ENCODE measurements at regions not wholly inside any gene's neighbourhood (a gene's known extent, or its start where the extent isn't known, plus 50 kb on each side); places are given as distances from the start of the nearest gene placed in this dataset.
"Not testable (repeated sequence)": the region's sequence is repeated elsewhere in the genome, so short reads cannot be mapped to it uniquely, and the experiment has no call there.

DNA sequence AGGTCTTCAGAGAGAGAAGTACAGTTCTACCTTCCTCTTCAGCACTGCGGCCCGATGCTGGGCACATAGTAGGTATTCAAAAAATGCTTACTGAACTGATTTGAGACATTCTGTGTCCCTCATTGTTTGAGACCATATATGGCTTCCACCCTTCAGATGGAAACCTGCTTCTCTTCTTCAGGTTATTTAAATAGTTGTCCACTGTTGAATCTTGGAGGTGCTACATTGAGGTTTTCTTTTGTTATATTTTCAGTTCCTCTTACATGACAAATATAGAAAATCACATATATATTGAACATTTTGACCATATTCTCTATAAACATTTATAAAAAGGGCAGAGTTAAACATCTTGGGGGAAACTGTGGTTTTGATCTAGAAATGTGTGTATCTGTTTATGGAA, 200.2 kb upstream of the LRRC3B start:
- no peak for DNase-seq

DNA sequence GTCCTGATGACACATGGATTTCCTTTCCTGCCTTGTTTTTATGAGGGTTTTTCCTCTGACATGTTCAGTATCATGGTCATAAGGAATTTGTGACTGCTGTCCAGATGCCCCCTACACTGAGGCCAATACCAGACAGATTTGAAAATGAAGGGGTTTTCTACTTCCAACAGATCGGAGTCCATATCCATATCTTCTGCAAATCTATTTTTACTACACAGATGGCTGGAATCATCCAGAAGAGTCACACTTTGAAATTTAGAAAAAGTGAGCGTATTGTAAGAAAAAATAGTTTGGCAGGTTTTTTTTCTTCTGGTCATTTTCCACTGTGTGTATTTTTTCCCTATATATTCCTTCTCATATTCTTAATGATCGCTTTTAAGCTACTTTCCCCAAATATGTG, 197.5 kb upstream of the LRRC3B start:
- DNase-seq, result no peak

DNA sequence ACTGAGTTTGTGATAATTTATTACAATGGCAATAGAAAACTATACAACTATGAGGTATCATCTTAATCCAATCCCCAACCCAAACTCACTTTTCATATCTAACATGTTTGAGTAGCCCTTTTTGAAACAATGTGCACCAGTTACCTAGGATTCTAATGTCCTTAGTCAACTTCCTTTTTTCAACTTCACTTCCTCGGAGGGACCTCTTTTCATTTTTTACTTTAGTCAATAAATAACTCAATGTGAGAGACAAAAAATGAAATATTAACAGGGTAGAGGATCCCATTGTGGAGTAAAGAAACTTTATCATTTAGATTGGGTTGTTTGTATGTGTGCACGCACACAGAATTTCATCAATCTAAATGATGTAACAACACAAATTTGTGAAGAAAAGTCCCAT, 193.6 kb upstream of the LRRC3B start:
- no peak for DNase-seq

DNA sequence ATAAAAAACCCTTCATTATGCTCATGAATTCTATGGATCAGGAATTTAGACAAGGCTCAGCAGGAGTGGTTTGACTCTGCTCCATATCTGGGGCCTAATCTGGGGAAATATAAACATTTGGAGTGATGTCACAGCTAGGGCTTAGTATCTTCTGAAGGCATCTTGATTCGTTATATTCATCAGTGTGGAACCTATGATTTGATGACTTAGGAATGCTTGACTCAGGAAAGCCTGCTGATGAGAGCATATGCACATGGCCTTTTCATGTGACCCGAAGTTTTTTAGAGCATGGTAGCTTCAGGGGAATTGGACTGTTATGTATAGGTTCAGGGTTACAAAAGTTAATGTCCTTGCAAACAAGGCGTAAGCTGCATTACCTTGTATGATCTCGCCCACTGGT, 184.9 kb upstream of the LRRC3B start:
- DNase-seq, result no peak

DNA sequence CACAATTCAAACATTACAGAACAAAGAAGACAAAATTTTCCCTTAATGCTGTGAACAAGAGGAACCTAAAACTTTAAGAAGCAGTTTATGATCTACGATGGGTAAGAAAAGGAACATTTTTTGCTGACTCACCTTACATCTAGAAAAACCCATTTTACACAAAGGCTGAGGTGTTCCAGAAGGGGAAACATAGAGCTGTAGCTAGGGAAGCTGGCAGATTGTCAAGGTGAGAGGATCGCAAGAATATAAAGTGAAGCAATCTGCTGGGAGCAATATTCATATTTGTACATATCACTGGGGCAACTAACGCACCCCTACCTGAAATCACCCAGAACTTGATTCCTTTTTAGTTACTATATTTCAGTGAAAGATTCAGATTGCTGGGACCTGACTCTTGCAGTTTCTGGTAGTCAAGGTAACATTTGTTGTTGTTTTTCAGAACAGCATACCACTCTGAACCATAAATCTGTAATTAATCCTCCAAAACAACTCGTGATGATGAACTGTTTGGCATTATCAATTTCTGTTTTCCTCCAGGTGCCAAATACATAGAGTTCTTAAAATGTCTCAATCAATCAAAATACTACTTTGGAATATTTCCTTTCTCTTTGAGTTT, 184.1 kb upstream of the LRRC3B start:
- no peak for DNase-seq

DNA sequence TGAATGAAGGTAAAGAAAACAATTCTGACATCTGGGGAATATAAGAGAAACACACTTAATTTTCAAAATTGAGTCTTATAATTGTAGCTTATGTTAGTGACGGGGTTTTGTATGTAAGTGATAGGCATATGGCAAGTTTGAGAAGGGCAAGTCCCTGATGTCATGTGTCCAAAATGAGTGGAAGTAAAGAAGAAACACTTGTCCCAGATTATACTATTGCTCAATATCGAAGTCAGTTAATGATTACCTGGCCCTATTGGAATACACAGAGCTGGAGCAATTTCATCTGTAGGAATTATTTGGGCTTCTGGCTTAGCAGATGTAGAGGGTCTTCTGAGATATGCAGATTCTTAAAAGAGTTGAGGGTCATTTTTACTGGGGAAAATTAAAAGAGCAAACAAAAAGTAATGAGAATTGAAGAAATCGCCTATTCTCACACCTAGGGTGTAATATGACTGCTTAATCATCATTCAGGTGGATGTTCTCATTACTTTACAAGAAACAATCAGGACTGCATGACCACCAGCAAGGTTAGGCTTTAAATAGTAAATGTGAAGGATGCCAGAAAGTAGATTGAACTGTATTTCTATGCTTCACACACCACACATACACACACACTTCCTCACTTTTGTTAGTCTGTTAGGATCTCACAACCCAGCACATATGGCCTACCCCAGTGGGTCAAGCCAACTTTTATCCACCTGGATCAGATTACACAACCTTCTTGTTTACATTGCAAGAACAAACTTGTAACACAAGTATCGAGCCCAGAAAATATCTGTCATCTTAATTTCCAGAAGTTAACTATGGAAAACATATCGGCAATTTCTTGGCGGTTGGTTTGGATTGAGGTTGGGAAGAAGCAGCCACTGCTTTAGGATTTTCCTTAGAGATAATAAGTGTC, 183.3 kb upstream of the LRRC3B start:
- DNase-seq, result no peak

DNA sequence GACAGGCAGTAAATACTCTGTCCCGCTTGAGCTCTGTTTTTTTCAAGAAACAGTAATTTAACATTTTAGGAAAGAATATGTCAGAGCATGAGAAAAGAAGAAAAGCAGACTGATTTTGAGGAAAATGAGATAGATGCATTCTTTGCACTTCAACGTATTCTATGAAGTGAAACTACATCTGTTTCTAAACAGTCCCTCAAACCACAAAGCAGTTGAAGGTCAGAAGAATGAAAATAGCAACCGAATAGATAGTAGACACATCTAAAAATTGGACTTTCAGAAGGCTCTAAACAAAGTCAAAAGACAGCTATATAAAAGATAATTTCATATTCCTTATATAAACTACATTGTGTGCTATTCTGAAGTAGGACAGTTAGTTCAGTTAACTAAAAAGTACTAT, 172.6 kb upstream of the LRRC3B start:
- DNase-seq, result no peak

DNA sequence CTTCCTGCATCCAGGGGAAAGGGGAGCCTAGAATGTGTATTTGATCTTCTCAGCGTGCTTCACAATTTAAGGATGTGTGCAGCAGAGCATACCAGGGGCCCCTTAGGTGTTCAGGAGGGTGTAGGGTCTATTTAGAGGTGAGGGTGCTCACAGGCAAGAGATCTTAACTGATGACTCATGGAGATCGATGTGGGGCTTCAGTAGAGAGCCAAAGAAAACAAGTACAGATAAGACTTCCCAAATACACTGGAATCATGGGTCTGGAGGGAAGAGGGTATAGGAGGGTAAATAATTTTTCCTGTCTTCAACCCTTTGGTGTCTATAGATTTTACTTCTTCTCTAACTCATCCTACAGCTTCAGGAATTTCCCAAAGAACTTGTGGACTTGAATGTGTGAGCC, 170.2 kb upstream of the LRRC3B start:
- no peak for DNase-seq

DNA sequence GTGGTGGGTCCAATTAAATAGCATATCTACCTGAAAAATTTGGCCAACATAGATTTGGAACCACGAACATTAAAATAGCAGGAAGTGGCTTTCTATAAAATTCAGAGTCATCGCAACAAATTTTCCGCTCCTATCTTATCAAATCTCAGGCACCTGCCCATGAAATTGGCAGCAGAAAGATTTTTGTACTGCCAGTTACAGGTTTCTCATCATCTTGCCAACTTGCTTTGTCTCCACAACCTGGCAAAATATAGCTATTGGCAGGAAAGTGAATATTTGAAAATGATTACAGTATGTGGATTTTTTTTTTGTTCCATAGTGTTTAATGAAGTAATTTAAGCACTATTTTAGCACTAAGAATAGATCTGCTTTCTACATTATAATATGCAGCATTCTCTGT, 161.6 kb upstream of the LRRC3B start:
- DNase-seq, result no peak

DNA sequence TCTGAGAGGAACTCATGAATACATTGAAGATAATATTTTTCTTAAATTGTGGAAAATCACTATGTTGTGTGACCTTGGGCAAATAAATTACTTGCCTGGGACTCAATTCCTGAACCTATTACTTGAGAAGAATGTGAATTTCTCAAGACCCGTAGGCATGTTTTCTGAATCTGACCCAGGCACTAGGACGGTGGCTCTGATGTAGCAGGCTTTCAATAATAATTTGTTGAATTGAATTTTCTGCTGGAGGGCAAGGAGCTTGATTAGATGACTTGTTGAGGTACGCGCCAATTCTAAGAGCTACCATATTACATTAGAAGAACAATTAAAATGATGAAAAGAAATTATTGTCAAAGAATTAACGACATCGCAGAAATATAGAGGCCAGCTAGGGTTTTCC, 150.2 kb upstream of the LRRC3B start:
- DNase-seq, result no peak

DNA sequence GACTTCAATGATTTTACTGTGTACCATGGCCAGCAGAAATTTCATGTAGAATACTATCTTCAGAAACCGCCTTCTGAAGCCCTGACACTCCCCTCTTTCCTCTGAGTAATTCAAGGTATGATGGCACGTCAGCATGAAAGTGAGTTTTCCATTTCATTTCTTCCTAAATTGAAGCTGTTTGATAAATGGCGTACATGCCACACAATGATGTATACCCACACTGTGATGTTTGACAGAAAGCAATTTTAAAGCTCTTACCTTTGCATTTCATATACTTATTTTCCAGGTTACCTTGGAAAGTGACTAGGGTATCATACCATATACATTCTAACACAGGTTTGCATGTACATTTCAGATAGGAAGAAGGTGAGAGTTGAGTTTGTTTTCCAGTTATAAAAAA, 147.9 kb upstream of the LRRC3B start:
- DNase-seq, result no peak

DNA sequence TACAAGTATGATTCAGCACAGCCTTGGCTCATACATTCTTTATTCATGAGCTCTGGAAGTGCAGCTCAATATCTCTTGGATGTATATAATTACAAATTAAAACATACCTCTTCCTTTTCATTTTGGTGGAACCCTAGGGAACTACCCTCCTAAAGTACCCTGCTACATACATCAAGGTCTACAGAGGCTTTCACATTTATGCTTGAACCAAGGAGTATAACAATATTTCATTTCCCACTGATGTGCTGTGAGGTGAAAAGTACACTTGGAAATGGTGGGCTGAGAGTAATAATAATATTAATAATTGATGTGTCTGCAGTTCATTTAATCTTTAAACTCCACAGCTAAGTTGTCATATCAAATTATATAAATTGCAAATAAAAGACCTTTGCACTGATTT, 142.2 kb upstream of the LRRC3B start:
- no peak for DNase-seq

DNA sequence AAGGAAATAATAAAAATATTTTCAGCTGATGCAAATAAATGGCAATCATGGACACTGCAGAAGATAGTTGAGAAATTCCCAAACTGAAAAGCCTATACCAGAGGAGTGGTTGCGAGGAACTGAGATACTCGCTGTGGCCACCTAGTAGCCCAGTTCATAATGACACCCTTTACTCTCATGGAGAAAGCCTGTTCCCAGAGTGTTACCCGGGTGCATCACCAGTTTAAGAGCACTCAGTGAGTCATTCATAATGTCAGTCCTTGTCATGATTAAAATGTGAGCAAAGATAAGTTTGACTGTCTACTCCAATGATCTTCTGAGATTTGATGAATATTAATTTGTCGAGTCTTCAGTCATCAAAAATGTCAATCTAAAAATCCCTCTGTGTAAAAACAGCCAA, 138.4 kb upstream of the LRRC3B start:
- DNase-seq, result no peak

DNA sequence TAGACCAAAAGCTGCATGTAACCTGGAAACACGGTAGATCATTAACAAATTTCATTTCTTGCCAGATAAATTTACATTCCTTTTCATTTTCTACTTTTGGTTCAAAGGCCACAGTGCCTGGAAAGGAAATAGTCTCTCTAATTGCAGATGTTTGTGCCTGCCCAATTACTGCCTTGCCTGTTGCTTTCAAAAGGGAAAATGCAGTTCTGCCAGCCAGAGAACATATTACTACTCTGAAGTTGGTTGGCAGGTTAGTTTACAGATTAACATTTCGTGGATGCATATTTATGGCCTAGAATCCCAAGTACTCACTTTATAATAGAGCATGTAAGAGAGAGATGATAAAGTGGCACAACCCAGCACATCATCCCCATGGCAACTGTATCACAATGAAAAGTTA, 124.3 kb upstream of the LRRC3B start:
- DNase-seq, result no peak

DNA sequence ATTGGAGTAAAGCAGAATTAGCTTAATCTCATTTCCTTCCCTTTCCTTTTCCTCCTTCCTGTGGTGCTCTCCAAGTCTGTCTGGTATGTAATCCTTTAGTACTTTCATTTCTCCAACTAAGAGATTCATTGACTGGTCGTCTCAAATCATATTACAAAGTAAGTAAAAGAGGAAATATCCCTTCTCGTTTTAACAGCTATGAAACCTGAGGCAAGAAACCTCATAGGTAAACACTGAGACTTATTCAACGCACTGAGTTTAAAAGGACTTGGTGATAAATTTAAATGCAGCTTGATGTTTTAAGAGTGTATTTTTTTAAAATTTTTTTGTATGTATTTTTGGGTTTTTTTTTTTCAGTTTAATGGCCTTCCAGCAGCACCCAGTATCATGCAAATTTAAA, 117.2 kb upstream of the LRRC3B start:
- DNase-seq, result no peak

DNA sequence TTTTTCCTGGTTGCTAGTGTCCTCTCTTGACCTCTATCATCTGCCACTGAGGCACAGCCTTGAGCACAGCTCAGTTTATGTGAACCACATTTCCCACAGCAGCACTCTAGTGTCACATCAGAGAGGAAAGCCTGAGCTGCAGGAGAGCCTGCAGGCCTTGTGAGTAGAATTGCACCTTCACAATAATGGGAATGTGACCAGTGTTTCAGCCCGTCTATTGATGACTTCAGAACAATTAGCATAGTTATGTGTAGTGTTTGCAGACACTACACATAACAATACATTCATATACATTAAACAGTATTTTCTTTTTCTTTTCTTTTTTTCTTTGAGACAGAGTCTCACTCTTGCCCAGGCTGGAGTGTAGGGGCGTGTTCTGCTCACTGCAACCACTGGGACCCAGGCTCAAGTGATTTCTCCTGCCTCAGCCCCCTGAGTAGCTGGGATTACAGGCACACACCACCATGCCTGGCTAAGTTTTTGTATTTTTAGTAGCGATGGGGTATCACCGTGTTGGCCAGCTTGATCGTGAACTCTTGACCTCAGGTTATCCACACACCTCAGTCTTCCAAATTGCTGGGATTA, 108.0 kb upstream of the LRRC3B start:
- DNase-seq, result not testable (repeated sequence)

DNA sequence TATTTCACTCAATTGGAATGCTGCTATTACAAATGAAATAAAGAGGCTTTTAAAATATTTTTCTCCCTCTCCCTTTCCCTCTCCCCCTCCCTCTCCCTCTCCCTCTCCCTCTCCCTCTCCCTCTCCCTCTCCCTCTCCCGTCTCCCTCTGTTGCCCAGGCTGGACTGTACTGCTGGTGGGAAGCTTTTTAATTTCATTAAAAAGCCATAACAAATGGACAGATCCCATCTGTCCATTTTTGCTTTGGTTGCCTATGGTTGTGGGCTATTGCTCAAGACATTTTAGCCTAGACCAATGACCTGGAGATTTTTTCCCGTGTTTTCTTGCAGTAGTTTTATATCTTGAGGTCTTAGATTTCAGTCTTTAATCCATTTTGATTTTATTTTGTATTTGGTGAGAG, 107.2 kb upstream of the LRRC3B start:
- DNase-seq, result no peak

DNA sequence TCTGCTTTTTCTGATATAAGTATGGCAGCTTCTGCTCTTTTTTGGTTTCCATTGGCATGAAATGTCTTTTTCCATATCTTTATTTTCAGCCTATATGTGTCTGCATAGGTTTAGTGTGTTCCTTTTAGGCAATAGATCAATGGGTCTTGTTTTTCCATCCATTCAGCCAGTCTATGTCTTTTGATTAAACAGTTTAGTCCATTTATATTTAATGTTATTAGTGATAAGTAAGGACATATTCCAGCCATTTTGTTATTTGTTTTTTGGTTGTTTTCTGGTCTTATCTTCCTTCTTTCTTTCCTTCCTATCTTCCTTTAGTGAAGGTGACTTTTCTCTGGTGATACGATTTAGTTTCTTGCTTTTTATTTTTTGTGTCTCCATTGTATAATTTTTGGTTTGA, 101.3 kb upstream of the LRRC3B start:
- DNase-seq, result no peak

DNA sequence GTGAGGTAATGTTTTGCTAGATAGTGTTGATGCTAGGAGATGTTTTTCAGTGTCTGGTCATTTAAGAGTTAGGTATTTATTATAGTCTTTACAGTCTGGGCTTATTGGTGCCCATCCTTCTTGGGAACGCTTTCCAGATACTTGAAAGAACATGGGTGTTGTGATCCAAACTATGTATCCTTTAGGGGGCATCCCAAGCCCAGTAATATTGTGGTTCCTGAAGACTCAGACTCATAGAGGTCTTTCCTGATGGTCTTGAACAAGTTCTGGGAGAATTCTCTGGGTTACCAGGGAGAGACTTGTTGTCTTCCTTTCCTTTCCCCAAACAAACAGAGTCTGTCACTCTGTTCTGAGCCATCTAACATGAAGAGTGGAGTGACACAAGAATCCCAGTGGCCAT, 99.7 kb upstream of the LRRC3B start:
- DNase-seq, result no peak

DNA sequence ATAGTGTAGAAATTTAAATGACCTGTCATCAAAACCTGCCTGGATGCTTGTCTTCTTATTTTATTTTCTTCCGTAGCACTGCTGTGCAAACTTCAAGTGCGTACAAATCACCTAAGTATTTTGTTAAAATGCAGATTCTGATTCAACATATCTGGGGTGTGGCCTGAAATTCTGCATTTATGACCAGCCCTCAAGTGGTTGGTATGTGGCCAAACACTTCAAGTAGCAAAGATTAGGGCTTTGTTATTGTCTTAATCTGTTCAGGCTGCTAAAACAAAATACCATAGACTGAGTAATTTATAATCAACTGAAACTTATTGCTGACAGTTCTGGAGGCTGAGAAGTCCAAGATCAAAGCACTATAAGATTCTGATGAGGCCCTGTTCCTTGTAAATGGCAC, 97.6 kb upstream of the LRRC3B start:
- DNase-seq, result no peak

DNA sequence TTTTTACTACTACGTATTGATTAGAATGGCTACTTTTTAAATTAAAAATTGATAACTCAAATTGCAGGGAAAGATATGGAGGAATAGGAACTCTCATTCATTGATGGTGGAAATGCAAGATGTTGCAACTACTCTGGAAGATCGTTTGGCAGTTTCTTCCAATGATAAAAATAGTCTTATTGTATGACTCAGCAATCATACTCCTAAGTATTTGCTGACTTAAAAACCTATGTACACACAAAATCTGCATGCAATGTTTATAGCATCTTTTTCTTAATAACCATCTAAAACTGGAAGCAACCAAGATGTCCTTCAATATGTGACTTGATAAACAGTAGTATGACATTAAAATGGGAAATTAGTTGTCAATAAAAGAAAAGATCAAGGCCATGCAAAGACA, 87.4 kb upstream of the LRRC3B start:
- DNase-seq, result no peak

DNA sequence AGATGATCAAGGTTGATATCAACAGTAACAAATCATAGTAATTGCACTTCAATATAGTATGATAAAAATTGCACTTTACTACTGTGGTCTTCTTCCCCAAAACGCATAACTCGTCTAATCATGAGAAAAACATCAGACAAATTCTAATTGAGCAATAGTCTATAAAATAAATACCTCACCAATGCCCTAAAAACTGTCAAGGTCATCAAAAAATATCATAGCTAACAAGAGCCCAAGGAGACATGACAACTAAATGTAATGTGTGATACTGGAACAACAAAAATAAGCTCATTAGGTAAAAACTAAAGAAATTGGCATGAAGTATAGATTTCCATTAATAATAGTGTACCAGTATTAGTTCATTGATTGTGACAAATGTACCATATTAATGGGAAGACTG, 85.6 kb upstream of the LRRC3B start:
- DNase-seq, result no peak

DNA sequence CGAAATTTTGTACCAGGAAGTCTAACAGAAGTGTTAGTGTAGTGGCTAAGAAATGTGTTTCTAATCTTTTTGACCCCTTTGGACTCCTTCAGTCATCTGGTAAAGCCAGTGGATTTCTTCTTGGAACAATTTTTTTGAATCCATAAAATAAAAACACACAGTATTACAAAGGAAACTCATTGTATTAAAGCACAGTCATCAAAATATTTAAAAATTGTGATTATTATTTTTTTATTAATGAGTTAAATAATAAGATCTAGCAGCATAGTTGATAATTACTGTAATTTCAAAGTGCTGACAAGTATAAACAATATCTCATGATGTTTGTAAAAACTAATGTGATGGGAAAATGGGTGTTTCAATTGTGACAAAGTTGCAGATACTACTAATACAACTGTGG, 72.2 kb upstream of the LRRC3B start:
- no peak for DNase-seq

DNA sequence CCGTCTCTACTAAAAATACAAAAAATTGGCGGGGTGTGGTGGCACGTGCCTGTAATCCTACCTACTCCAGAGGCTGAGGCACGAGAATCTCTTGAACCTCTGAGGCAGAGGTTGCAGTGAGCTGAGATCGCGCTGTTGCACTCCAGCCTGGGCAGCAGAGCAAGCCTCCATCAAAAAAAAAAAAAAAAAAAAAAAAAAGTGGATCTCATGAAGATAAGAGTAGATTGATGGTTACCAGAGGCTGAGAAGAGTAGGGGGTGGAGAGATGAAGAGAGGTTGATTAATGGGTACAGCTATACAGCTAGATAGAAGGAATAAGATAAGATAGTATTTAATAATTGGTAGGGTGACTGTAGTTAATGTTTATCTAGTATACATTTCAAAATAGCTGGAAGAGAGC, 65.9 kb upstream of the LRRC3B start:
- no peak for DNase-seq

DNA sequence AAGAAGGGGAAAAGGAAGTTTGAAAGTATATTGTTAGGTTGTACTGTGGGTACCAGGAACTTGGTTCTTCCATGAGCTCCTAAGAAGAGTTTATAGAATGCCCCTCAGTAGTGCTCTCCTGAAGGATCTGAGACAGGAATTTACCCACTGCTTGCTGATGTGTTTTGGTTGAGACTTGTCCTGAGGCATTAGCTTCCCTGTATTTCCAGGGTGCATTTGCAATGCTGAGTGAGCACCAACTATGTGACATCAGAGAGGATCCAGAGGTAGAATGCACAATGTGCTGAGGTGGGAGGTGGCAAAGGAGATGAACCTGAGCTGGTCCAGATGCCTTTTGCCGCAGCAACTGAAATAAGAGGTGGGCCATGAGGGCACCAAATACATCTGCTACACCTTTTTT, 64.3 kb upstream of the LRRC3B start:
- DNase-seq, result no peak

Measured in stimulated activated CD4-positive, alpha-beta T cell treated with anti-CD3 and anti-CD28 coated beads, Interleukin-4, amount 100 ng/mL, for 1 hour (primary cell).